ENCODE measurements at regions not wholly inside any gene's neighbourhood (a gene's known extent, or its start where the extent isn't known, plus 50 kb on each side); places are given as distances from the start of the nearest gene placed in this dataset.

- DNase-seq: no peak
Measured at GRCh38 chr10:106175760-106176377, 988.6 kb downstream of the SORCS1 start.

- DNase-seq: no peak
Measured at GRCh38 chr10:106173838-106174237, 990.7 kb downstream of the SORCS1 start.

GRCh38 chr10:106169241-106169640 lies 995.3 kb downstream of the SORCS1 start:
- DNase-seq: no peak

GRCh38 chr10:106167946-106168345 lies 996.6 kb downstream of the SORCS1 start:
- DNase-seq: no peak

- no peak for DNase-seq
Measured at GRCh38 chr10:106158241-106158640, 1006.3 kb downstream of the SORCS1 start.

- DNase-seq: no peak
Measured at GRCh38 chr10:106147021-106147420, 1017.5 kb downstream of the SORCS1 start.

- no peak for DNase-seq
Measured at GRCh38 chr10:106139915-106140314, 1024.6 kb downstream of the SORCS1 start.

- no peak for DNase-seq
Measured at GRCh38 chr10:106136175-106136574, 1028.3 kb downstream of the SORCS1 start.

GRCh38 chr10:106134326-106135000 lies 1030.0 kb downstream of the SORCS1 start:
- DNase-seq: no peak

- DNase-seq: no peak
Measured at GRCh38 chr10:106133451-106133850, 1031.1 kb downstream of the SORCS1 start.

GRCh38 chr10:106132956-106133355 lies 1031.5 kb downstream of the SORCS1 start:
- no peak for DNase-seq

GRCh38 chr10:106114656-106115186 lies 1049.8 kb downstream of the SORCS1 start:
- DNase-seq: no peak

GRCh38 chr10:106111246-106111645 lies 1053.3 kb downstream of the SORCS1 start:
- no peak for DNase-seq

GRCh38 chr10:106107706-106108105 lies 1056.8 kb downstream of the SORCS1 start:
- DNase-seq: no peak

GRCh38 chr10:106106114-106106513 lies 1058.4 kb downstream of the SORCS1 start:
- no peak for DNase-seq

- no peak for DNase-seq
Measured at GRCh38 chr10:106089855-106090254, 1074.7 kb downstream of the SORCS1 start.

GRCh38 chr10:106086391-106086790 lies 1078.1 kb downstream of the SORCS1 start:
- no peak for DNase-seq

GRCh38 chr10:106083572-106083971 lies 1080.9 kb downstream of the SORCS1 start:
- DNase-seq: no peak

- no peak for DNase-seq
Measured at GRCh38 chr10:106082865-106083264, 1081.6 kb downstream of the SORCS1 start.

GRCh38 chr10:106078895-106079576 lies 1085.5 kb downstream of the SORCS1 start:
- DNase-seq: no peak

GRCh38 chr10:106076496-106076895 lies 1088.0 kb downstream of the SORCS1 start:
- no peak for DNase-seq

- no peak for DNase-seq
Measured at GRCh38 chr10:106053061-106053460, 1111.4 kb downstream of the SORCS1 start.

GRCh38 chr10:106044503-106044902 lies 1120.0 kb downstream of the SORCS1 start:
- DNase-seq: no peak

GRCh38 chr10:106043863-106044262 lies 1120.6 kb downstream of the SORCS1 start:
- no peak for DNase-seq

Measured in DMS 273 treated with DMSO at 0.1 percent for 48 hours (cell line).